Hepatocyte (in vitro differentiated cells): ENCODE measurements at regions not wholly inside any gene's neighbourhood (a gene's known extent, or its start where the extent isn't known, plus 50 kb on each side); places are given as distances from the start of the nearest gene placed in this dataset.

Experiments used
- DNase-seq: peaks from one replicate; pipeline ENCODE4 v3.0.0-alpha.2; 2016; ENCODE audit warnings: low spot score
- H2AFZ ChIP-seq: fragments of 200-600 bp; sonication (generic); 2 replicates; pipeline ENCODE4 v1.6.0; 2016; ENCODE audit warnings: antibody characterized with exemption, mild to moderate bottlenecking
- H3K27ac ChIP-seq: fragments of 200-600 bp; sonication (generic); 2 replicates; pipeline ENCODE4 v1.5.1; 2016; ENCODE audit warnings: mild to moderate bottlenecking
- H3K27me3 ChIP-seq: fragments of 200-600 bp; sonication (generic); 2 replicates; pipeline ENCODE4 v1.6.1; 2016
- H3K36me3 ChIP-seq: fragments of 200-600 bp; sonication (generic); replicated peaks from 2 replicates; pipeline ENCODE4 v1.5.1; 2016; ENCODE audit warnings: low read depth; ENCODE audit not compliant: insufficient read depth
- H3K4me1 ChIP-seq: fragments of 200-600 bp; sonication (generic); 2 replicates; pipeline ENCODE4 v1.5.1; 2016; ENCODE audit warnings: mild to moderate bottlenecking, moderate library complexity; ENCODE audit not compliant: insufficient read depth
- H3K4me2 ChIP-seq: fragments of 200-600 bp; sonication (generic); 2 replicates; pipeline ENCODE4 v1.6.0; 2016
- H3K4me3 ChIP-seq: fragments of 200-600 bp; sonication (generic); 2 replicates; pipeline ENCODE4 v1.5.1; 2016; ENCODE audit warnings: mild to moderate bottlenecking
- H3K79me2 ChIP-seq: fragments of 200-600 bp; sonication (generic); 2 replicates; pipeline ENCODE4 v1.6.0; 2017; ENCODE audit warnings: mild to moderate bottlenecking
- H3K9me2 ChIP-seq: fragments of 200-600 bp; sonication (generic); replicated peaks from 2 replicates; pipeline ENCODE4 v1.6.0; 2017; ENCODE audit warnings: mild to moderate bottlenecking; ENCODE audit not compliant: insufficient read depth
- H3K9me3 ChIP-seq: fragments of 200-600 bp; sonication (generic); 2 replicates; pipeline ENCODE4 v1.5.1; 2016; ENCODE audit warnings: low read depth, mild to moderate bottlenecking
- H4K20me1 ChIP-seq: fragments of 200-600 bp; sonication (generic); 2 replicates; pipeline ENCODE4 v1.6.0; 2016; ENCODE audit warnings: mild to moderate bottlenecking; ENCODE audit not compliant: insufficient read depth, poor library complexity, severe bottlenecking
- EZH2 ChIP-seq: fragments of 200-600 bp; sonication (generic); IDR thresholded peaks from 2 replicates; pipeline ENCODE4 v1.6.1; 2016; ENCODE audit warnings: antibody characterized with exemption, mild to moderate bottlenecking, borderline replicate concordance
- EZH2phosphoT487 ChIP-seq: fragments of 200-600 bp; sonication (generic); IDR thresholded peaks from one replicate; pipeline ENCODE4 v1.6.1; 2018; ENCODE audit warnings: antibody characterized with exemption, mild to moderate bottlenecking, low read depth, moderate library complexity; ENCODE audit not compliant: unreplicated experiment, severe bottlenecking
- WGBS: methylation state at CpG from one replicate; pipeline ENCODE4 v1.1.6; 2016; ENCODE audit warnings: low lambda C conversion rate; ENCODE audit errors: missing lambda C conversion rate; 5-methylcytosine and 5-hydroxymethylcytosine counted together
- TF ChIP-seq, protein P1 (sequence below): fragments of 200-600 bp; sonication (generic); IDR thresholded peaks from 2 replicates; pipeline ENCODE4 v1.5.1; 2016; ENCODE audit warnings: antibody characterized with exemption, mild to moderate bottlenecking; ENCODE audit not compliant: poor library complexity

DNA sequence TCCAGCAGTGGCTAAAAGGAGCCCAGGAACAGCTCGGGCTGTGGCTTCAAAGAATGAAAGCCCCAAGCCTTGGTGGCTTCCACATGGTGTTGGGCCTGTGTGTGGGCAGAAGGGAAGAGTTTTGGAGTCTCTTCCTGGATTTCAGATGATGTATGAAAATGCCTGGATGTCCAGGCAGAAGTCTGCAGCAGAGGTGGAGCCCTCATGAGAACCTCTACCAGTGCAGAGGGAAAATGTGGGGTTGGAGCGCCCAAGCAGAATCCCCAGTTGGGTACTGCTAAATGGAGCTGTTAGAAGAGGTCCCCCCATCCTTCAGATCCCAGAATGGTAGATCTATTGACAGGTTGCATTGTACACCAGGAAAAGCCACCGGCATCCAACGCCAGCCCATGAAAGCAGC is 412.1 kb downstream of the TDRD15 start:
- no peaks in the 10 kb centered on the region for H3K9me3 ChIP-seq
- H3K4me2 ChIP-seq = no peak overlapping the region
- no peak overlapping the region for H2AFZ ChIP-seq
- no peaks in the 10 kb centered on the region for H3K9me2 ChIP-seq
- H4K20me1 ChIP-seq = no peaks in the 10 kb centered on the region
- no peaks in the 10 kb centered on the region for H3K4me1 ChIP-seq
- no peak overlapping the region for H3K4me3 ChIP-seq
- H3K79me2 ChIP-seq = no peaks in the 10 kb centered on the region
- H3K27me3 ChIP-seq = no peaks in the 10 kb centered on the region
- TF ChIP-seq EZH2phosphoT487 (no peak), EZH2 (no peak)
- TF ChIP-seq, protein P1, sequence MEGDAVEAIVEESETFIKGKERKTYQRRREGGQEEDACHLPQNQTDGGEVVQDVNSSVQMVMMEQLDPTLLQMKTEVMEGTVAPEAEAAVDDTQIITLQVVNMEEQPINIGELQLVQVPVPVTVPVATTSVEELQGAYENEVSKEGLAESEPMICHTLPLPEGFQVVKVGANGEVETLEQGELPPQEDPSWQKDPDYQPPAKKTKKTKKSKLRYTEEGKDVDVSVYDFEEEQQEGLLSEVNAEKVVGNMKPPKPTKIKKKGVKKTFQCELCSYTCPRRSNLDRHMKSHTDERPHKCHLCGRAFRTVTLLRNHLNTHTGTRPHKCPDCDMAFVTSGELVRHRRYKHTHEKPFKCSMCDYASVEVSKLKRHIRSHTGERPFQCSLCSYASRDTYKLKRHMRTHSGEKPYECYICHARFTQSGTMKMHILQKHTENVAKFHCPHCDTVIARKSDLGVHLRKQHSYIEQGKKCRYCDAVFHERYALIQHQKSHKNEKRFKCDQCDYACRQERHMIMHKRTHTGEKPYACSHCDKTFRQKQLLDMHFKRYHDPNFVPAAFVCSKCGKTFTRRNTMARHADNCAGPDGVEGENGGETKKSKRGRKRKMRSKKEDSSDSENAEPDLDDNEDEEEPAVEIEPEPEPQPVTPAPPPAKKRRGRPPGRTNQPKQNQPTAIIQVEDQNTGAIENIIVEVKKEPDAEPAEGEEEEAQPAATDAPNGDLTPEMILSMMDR = no peak
- no peak overlapping the region for H3K27ac ChIP-seq
- 66% methylated on average over 4 of the region's 4 CpGs for WGBS
- DNase-seq = no peak
- no peaks in the 10 kb centered on the region for H3K36me3 ChIP-seq

DNA sequence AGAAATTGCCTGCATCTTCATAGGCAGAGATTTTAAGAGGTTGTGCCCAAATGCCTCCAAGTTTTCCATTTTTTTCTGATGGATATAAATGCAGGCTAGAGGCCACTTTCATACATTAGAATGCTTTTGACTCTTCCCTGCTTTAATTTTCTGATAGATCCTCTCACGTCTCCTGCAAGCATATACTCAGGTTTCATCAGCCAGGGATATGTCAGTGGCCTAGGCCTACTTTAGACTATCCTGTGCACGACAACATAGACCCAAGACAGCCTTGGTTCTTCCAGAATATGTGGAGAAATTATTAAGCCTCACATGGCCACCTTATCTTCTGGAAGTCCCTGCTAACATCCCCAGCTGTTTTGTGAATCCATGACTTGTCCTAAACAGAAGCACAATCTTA is 415.9 kb downstream of the TDRD15 start:
- no peak for TF ChIP-seq EZH2phosphoT487
- TF ChIP-seq EZH2 = no peak
- TF ChIP-seq, protein P1 = no peak
- no peak for DNase-seq
- Histone ChIP-seq H3K9me2 (no peaks in the 10 kb centered on the region), H3K79me2 (no peaks in the 10 kb centered on the region), H3K9me3 (no peaks in the 10 kb centered on the region), H3K4me1 (no peaks in the 10 kb centered on the region), H3K36me3 (no peaks in the 10 kb centered on the region), H4K20me1 (no peaks in the 10 kb centered on the region), H3K27ac (no peak overlapping the region), H3K4me3 (no peak overlapping the region), H3K4me2 (no peak overlapping the region), H2AFZ (no peak overlapping the region), H3K27me3 (no peaks in the 10 kb centered on the region)
- 91% methylated on average over 2 of the region's 2 CpGs for WGBS

DNA sequence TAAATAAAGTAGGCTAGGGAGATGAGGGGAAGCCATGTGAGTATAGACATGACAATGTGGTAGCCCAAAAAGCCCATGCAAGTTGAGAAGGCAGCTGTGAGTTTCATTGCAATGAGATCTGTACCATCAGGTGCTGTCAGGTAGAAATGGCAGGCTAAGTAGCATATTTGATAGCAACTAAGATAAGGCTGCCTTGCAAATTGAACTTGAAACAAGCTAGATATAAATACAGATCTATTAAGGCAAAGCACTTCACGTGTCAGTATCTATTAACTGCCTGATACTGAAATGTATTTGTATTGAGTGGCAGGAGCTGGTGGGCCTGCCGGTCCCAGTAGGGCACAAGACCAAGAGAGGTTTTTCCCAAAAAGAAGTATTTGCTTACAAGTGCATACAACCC is 419.9 kb downstream of the TDRD15 start:
- Histone ChIP-seq H3K9me3 (no peaks in the 10 kb centered on the region), H3K4me1 (no peaks in the 10 kb centered on the region), H3K79me2 (no peaks in the 10 kb centered on the region), H3K9me2 (no peaks in the 10 kb centered on the region), H3K27ac (no peak overlapping the region), H3K4me2 (no peak overlapping the region), H3K36me3 (no peaks in the 10 kb centered on the region), H2AFZ (no peak overlapping the region), H3K4me3 (no peak overlapping the region), H4K20me1 (no peaks in the 10 kb centered on the region), H3K27me3 (no peaks in the 10 kb centered on the region)
- TF ChIP-seq EZH2 (no peak), EZH2phosphoT487 (no peak)
- TF ChIP-seq, protein P1 = no peak
- 73% methylated on average over 2 of the region's 2 CpGs for WGBS
- DNase-seq = no peak

DNA sequence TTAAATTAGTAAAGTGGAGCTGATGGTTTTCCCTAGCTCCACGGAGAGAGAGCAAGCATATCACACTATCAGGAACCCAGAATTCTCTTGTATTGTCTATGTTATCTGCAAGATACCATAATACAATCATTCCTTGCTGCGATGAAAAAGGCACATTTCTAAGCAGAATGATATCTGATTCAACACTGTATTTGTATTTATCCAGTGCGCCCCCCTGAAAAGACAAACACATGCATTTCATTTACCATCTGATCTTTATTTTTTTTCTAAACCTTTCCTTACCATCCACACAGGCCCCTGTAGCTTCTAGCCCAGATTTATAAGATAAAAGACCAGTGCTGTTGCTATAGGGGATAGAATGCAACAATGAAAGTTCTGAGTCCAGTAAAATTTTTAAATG is 420.6 kb downstream of the TDRD15 start:
- H3K9me3 ChIP-seq = no peaks in the 10 kb centered on the region
- H3K27me3 ChIP-seq = no peaks in the 10 kb centered on the region
- no peaks in the 10 kb centered on the region for H4K20me1 ChIP-seq
- no peak overlapping the region for H3K4me3 ChIP-seq
- no peaks in the 10 kb centered on the region for H3K9me2 ChIP-seq
- no peak overlapping the region for H2AFZ ChIP-seq
- no peaks in the 10 kb centered on the region for H3K79me2 ChIP-seq
- no peaks in the 10 kb centered on the region for H3K4me1 ChIP-seq
- H3K27ac ChIP-seq = no peak overlapping the region
- no peaks in the 10 kb centered on the region for H3K36me3 ChIP-seq
- WGBS = 58% methylated on average over 3 of the region's 3 CpGs
- TF ChIP-seq EZH2phosphoT487 (no peak), EZH2 (no peak)
- TF ChIP-seq, protein P1 = no peak
- no peak overlapping the region for H3K4me2 ChIP-seq
- no peak for DNase-seq
